Skin of body (tissue), 1 donor: ENCODE measurements at regions not wholly inside any gene's neighbourhood (a gene's known extent, or its start where the extent isn't known, plus 50 kb on each side); places are given as distances from the start of the nearest gene placed in this dataset.

ENCODE experiments used
- DNase-seq: peaks from one replicate; lab custom pipeline; 2025; lab: John Stamatoyannopoulos, UW

DNA sequence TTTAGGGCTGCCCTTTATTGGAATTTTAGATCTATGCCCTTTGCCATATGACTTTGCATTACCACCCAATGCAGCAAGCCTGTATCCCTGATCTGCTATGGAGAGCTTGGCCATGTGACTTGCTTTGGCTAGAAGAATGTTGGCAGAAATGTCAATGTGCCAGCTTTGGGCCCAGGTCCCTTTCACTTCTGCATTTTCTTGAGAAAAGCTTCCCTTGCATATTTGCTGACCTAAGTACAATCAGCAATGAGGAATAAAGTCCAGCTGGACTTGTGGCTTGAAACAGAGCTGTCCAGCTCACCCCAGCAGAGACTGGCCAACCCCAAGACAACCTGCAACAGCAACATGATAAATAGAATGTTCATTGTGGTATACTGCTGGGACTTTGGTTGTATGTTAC, 135.9 kb downstream of the PAH start:
- no peak for DNase-seq

- DNase-seq: no peak
These were observed 141.0 kb downstream of the PAH start for GRCh38 chr12:102776041-102776440.

DNA sequence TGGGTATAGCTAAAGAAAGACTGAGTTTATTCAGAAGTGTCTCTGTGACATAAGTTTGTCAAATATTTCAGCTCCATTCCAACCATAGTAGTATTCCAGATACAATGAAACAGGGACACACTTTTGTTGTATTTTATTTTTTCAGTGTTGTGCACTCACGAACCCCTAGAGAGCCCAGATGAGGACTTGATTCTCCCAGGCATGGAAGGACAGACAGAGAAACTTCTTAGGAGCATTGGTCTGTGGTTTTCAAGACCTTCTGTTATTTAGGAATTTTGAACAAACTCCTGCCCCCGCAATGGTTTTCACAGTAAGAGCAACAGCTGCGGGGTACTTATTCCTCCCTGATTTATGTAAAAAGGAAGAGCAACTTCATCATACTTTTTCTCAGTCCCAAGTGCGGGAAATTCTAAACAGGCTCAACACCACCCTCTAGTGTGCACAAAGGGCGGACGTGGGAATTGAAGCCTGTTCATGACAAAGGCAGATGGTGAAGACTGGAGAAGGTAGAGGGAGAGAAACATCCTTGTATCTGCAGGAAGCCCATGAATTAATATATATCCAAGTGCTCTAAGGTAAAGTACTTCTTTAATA, 147.6 kb downstream of the PAH start:
- DNase-seq: peak; percentile 52

DNA sequence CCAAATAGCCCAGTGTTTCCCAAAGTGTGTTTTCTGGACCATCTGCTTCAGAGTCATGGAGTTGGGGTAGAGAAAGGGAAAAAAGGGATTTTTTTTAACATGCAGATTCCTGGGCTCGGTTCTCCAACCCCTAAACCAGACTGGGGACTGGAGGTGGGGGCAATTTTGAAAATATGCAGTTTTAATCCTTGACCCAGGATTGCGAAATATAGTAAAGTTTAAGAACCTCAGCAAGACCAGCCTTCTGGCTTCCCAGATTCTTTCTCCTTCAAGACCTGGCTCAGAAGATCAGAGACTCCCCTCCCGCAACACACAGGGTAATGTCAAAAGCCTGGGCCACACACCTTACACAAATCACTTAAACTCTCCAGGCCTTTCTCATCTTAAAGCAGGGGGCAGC, 150.1 kb downstream of the PAH start:
- no peak for DNase-seq

GRCh38 chr12:102765736-102766135, 151.3 kb downstream of the PAH start:
- no peak for DNase-seq

GRCh38 chr12:102763471-102763870, 153.6 kb downstream of the PAH start:
- DNase-seq: no peak

- DNase-seq: peak; percentile 40
These were observed 154.0 kb downstream of the PAH start for GRCh38 chr12:102763061-102763460.

DNA sequence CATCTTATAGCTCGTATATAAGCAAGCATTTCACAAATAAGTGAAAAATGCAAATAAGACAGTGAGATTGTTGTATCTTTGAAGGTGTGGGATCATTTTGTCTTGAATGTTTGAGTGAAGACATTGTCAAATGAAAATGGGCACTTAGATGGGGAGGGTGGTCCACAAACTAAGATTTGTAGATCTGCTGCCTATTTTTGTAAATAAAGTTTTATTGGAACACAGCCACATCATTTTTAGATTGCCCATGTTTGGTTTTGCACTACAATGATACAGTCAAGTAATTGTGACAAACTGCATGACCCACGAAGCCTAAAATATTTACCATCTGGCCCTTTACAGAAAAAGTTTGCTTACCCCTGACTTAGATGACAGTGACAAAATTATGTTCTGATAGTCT, 156.7 kb downstream of the PAH start:
- no peak for DNase-seq

DNA sequence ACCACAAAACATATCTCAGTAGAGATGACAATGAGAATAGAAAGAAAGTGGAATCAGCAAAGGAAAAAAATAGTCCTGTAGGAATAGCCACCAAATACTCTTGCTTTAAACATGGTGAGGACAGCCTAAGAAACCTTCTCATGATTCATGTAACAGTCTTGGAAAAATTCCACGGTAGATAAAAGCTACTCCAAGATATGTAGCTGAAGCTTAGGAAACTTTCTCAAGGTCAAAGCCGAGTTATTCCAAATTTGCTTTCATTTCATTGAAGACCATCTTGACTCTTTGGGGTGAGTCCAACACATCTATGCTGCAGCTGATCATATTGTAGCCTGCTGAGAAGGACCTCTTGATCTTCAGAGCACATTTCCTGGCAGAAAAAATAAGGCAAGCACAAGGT, 157.6 kb downstream of the PAH start:
- DNase-seq: peak; percentile 26

- DNase-seq: peak; percentile 79
These were observed 159.2 kb downstream of the PAH start for GRCh38 chr12:102757882-102758226.

GRCh38 chr12:102757154-102757881, 159.7 kb downstream of the PAH start:
- DNase-seq: peak; percentile 79

DNA sequence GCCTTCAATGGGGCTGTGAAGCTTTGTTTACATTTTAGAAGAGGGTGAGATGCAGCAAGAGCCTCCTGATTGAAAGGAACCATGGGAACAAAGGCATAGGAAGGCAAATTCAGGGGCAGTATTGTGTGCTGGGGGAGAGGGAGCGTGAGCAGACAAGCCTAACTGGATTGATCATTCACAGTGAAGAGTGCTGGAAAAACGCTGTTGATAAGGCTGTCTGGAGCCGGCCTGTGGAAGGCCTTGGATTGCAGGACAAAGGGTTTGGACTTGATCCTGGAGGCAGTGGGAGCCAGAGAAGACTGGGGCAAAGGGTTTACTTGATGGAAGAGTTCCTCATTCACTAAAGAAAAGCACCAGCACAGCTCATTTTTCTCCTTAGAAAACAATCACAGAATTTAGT, 160.5 kb downstream of the PAH start:
- peak; percentile 36 for DNase-seq

DNA sequence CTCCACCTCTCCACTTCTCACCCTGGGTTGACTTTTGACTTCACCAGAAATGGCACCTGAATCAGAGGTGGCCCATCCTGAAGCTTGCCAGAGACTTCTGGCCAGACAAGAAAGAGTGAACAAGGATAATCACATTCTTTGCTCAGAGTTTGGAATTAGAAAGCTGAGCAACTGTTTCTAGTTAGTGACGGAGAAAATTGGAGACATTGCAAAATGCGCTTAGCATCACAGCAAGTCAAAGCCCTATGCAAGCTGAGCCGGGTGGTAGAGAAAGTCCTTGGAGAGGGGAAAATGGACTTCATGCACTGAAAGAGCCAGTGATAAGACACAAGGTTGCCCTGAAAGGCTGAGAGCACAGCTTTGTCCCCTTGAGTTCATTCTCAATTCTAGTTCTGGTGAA, 161.8 kb downstream of the PAH start:
- DNase-seq: peak; percentile 76

DNA sequence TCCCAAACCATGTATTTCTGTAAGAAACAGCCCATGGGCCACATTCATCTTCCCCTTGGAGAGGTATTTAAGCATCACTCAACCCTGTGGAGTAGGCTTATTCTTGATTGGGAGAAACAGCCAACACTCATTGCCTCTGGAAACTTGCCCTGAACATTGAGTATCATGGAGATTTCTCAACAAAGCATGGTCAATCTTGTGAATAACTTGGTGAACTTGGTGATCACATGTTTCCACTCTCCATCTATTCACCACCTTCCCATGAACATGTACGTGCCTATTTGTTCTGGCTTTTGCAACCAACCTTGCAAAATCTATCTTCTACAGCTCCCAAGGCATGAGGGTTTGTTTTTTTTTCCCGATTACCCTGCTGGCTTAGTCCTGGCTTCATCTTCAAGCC, 163.2 kb downstream of the PAH start:
- DNase-seq: no peak

GRCh38 chr12:102748704-102749103, 168.3 kb downstream of the PAH start:
- DNase-seq: no peak

- no peak for DNase-seq
These were observed 170.1 kb downstream of the PAH start for GRCh38 chr12:102746963-102747362.

GRCh38 chr12:102745971-102746600, 171.0 kb downstream of the PAH start:
- no peak for DNase-seq

DNA sequence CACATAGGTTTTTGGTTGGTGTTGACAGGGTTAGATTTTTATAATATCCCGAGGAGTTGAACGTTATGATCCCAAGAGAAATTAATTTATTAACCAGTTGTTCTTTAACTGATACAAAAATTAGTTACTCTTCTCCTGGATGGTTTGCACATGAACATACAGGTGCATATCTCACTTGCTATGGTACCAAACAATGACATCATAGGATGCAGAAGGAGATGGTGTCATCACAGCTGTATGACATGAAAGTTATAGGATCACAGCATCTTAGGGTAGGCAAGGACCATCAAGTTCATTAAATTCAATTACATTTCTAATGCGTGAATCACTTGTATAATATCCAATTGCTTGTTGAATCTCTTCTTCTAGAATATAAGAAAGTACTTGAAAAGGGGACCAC, 175.8 kb downstream of the PAH start:
- DNase-seq: no peak

DNA sequence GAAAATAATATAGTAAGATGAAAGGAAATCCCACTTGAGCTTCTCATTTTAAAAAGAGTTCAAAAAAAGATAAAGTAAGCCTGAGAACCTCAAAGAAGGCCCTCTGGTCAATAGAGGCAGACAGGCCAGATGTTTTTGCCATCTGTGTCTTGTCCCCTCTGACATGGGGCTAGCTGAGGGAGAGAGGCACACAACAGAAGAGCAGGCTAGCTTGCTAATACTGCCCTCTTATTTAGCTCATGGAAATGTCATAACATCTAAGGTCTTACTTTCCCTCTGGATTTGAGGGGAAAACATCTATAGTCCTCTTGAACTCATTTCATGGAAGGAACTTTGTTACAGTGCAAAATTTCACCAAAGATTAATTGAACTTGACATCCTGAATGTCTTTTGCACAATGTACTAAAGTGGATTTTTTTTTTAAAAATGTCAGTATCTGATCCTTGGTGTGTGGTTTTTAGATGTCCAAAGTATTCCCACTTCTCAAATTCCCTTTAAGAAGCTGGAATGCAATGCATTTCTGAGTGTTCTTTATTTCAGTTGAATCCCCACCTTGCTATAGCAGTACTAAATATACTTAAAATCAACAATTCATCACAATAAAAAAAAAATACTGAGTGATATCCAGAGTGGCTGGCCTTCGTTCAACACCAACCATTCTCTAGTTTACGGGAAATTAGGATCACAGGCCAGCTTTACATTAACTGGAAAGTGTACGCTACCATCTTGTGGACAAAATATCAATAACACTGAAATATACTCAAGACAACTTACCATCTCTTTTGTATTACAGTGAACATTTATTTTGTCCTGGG, 176.7 kb downstream of the PAH start:
- DNase-seq: peak; percentile 52

GRCh38 chr12:102736328-102736727, 180.7 kb downstream of the PAH start:
- DNase-seq: no peak

- DNase-seq: no peak
These were observed 181.9 kb downstream of the PAH start for GRCh38 chr12:102735104-102735503.

GRCh38 chr12:102730996-102731395, 186.0 kb downstream of the PAH start:
- no peak for DNase-seq
